K562 (cell line): ENCODE measurements at regions not wholly inside any gene's neighbourhood (a gene's known extent, or its start where the extent isn't known, plus 50 kb on each side); places are given as distances from the start of the nearest gene placed in this dataset.

Experiments
- ATAC-seq: fragments of 200-7000 bp; cut with Tn5 transposase; 3 replicates; pipeline ENCODE4 v1.9.1; 2020; ENCODE audit warnings: moderate library complexity
- BruUV-seq: library from RNA; stranded (reverse); fragments of 400-500 nt; replicated peaks from 2 replicates; lab custom pipeline; 2021; lab: Mats Ljungman, UMichigan
- CTCF ChIA-PET: fragments of 300-600 bp; formaldehyde crosslinking; extraction: SDS; loops from one replicate; lab custom pipeline; 2021; ENCODE audit warnings: low intra/inter-chr PET ratio; lab: Yijun Ruan, JAX
- POLR2A ChIA-PET: fragments of 300-600, 350-650 bp; sonication (Branson Sonifier 250); formaldehyde crosslinking; extraction: SDS; loops from one replicate; lab custom pipeline; 2021; ENCODE audit warnings: antibody characterized with exemption, inconsistent platforms; lab: Yijun Ruan, JAX
- DNase-seq, 4 experiments: peaks; one replicate each; pipeline versions ENCODE4 v3.0.0 to v3.0.0-alpha.2; 2011 to 2018; ENCODE audit warnings: low spot score in 3 of 4, mixed read lengths in 3 of 4; ENCODE audit errors: extremely low read depth in 1 of 4
- FAIRE-seq: peaks from 2 replicates; lab custom pipeline; 2011; peaks lifted over from hg19 to GRCh38; lab: Jason Lieb, UNC
- H2AFZ ChIP-seq: 2 replicates; pipeline ENCODE4 v1.6.0; 2011; ENCODE audit warnings: low read depth, low read length, control low read depth, inconsistent platforms
- H3K27ac ChIP-seq: fragments of 200-600 bp; 3 replicates; pipeline ENCODE4 v1.8.0; 2011; ENCODE audit warnings: low read depth, mild to moderate bottlenecking, control low read depth, inconsistent platforms, low read length, moderate library complexity, mixed read lengths; ENCODE audit errors: extremely low read depth
- H3K27me3 ChIP-seq, 2 experiments: fragments of 300-600 bp in 1 of 2; 2 replicates in 1 of 2; 3 replicates in 1 of 2; pipeline versions ENCODE4 v1.6.0 to v1.8.0; 2011; ENCODE audit warnings: inconsistent platforms in 2 of 2, low read length in 2 of 2, mild to moderate bottlenecking in 1 of 2, mixed read lengths in 1 of 2, moderate library complexity in 1 of 2; ENCODE audit not compliant: control insufficient read depth in 2 of 2, insufficient read depth in 2 of 2
- H3K36me3 ChIP-seq: fragments of 300-600 bp; 3 replicates; pipeline ENCODE4 v1.8.0; 2011; ENCODE audit warnings: mild to moderate bottlenecking, low read length, inconsistent platforms; ENCODE audit not compliant: control insufficient read depth, insufficient read depth
- H3K4me1 ChIP-seq, 2 experiments: fragments of 200-600 bp in 1 of 2; replicated peaks in 1 of 2; 2 replicates in 1 of 2; 3 replicates in 1 of 2; pipeline versions ENCODE4 v1.5.1 to v1.8.0; 2011; ENCODE audit warnings: inconsistent platforms in 2 of 2, low read length in 2 of 2, mild to moderate bottlenecking in 1 of 2, mixed read lengths in 1 of 2, moderate library complexity in 1 of 2; ENCODE audit not compliant: control insufficient read depth in 2 of 2, insufficient read depth in 2 of 2
- H3K4me2 ChIP-seq: 2 replicates; pipeline ENCODE4 v1.6.1; 2011; ENCODE audit warnings: low read length, control low read depth, inconsistent platforms, mixed read lengths; ENCODE audit not compliant: insufficient read depth
- H3K4me3 ChIP-seq: fragments of 200-600 bp; sonication (generic), shearing (Covaris generic); 2 replicates; pipeline ENCODE4 v1.5.1; 2016; ENCODE audit warnings: control low read depth, inconsistent platforms
- H3K79me2 ChIP-seq: fragments of 200-600 bp; 3 replicates; pipeline ENCODE4 v1.8.0; 2011; ENCODE audit warnings: low read length, inconsistent platforms; ENCODE audit not compliant: control insufficient read depth, insufficient read depth
- H3K9ac ChIP-seq, 2 experiments: 2 replicates each; pipeline versions ENCODE4 v1.6.0 to v1.6.1; 2011; ENCODE audit warnings: low read depth in 2 of 2, low read length in 2 of 2, control low read depth in 1 of 2, inconsistent platforms in 1 of 2, mild to moderate bottlenecking in 1 of 2, mixed read lengths in 1 of 2; ENCODE audit not compliant: insufficient read depth in 1 of 2
- H3K9me1 ChIP-seq: one replicate; pipeline ENCODE4 v1.6.0; 2011; ENCODE audit warnings: inconsistent platforms, mild to moderate bottlenecking, low read length, moderate library complexity; ENCODE audit not compliant: control insufficient read depth, insufficient read depth
- H3K9me3 ChIP-seq: replicated peaks from 2 replicates; pipeline ENCODE4 v1.5.1; 2011; ENCODE audit warnings: low read depth, low read length, inconsistent platforms; ENCODE audit not compliant: control insufficient read depth, insufficient read depth
- H4K20me1 ChIP-seq: replicated peaks from 2 replicates; pipeline ENCODE4 v1.6.1; 2011; ENCODE audit warnings: low read length, inconsistent platforms, mixed read lengths; ENCODE audit not compliant: control insufficient read depth, insufficient read depth
- GTF2A2 ChIP-seq: IDR thresholded peaks from 2 replicates; pipeline ENCODE4 v1.6.1; 2016; ENCODE audit warnings: mild to moderate bottlenecking, missing genetic modification characterization, missing compliant biosample characterization
- GTF2E2 ChIP-seq: fragments of 200-800 bp; sonication (Bioruptor generic); IDR thresholded peaks from 2 replicates; pipeline ENCODE4 v1.6.1; 2016; ENCODE audit warnings: missing genetic modification characterization, missing compliant biosample characterization
- JUN ChIP-seq, 2 experiments: sonication (generic) in 1 of 2; formaldehyde crosslinking in 1 of 2; IDR thresholded peaks; 2 replicates each; pipeline versions ENCODE4 v1.6.1 to v1.8.0; 2012 to 2022; ENCODE audit warnings: borderline replicate concordance in 2 of 2, mild to moderate bottlenecking in 2 of 2, improper control_type of control experiment in 1 of 2, low read depth in 1 of 2, low read length in 1 of 2, missing genetic modification reagents in 1 of 2
- NBN ChIP-seq: fragments of 450-650 bp; IDR thresholded peaks from 2 replicates; pipeline ENCODE4 v1.6.1; 2016; ENCODE audit warnings: low read depth, mild to moderate bottlenecking
- SMARCA5 ChIP-seq: fragments of 450-650 bp; IDR thresholded peaks from 2 replicates; pipeline ENCODE4 v1.6.1; 2016
- STAT5B ChIP-seq: fragments of 250-450 bp; sonication (Bioruptor Pico); IDR thresholded peaks from 2 replicates; pipeline ENCODE4 v1.8.0; 2021; ENCODE audit warnings: mild to moderate bottlenecking, inconsistent platforms
- TAF9B ChIP-seq: fragments of 450-650 bp; IDR thresholded peaks from 2 replicates; pipeline ENCODE4 v1.6.1; 2018; ENCODE audit warnings: mild to moderate bottlenecking; ENCODE audit not compliant: partially characterized antibody
- ZNF23 ChIP-seq: fragments of 250-450 bp; sonication (Bioruptor Pico); IDR thresholded peaks from 2 replicates; pipeline ENCODE4 v1.4.0; 2020; ENCODE audit warnings: mild to moderate bottlenecking
- ZNF347 ChIP-seq: fragments of 450-650 bp; formaldehyde crosslinking; IDR thresholded peaks from 2 replicates; pipeline ENCODE4 v1.4.0; 2020; ENCODE audit warnings: low read depth, mild to moderate bottlenecking, moderate library complexity
- ZNF551 ChIP-seq: fragments of 250-450 bp; sonication (Bioruptor Pico); IDR thresholded peaks from 2 replicates; pipeline ENCODE4 v1.5.0; 2021; ENCODE audit warnings: mild to moderate bottlenecking, moderate library complexity
- WGBS: fragments of 100-300 bp; shearing (Covaris generic); methylation state at CpG from one replicate; pipeline ENCODE4 v1.1.6; 2016; ENCODE audit warnings: low coverage, mixed read lengths; ENCODE audit not compliant: insufficient coverage; ENCODE audit errors: missing lambda C conversion rate; 5-methylcytosine and 5-hydroxymethylcytosine counted together
- in situ Hi-C: fragments of 300-500 bp; cut with MboI; formaldehyde crosslinking; loops from 4 replicates; pipeline ENCODE4 v1.15.0; 2018; ENCODE audit warnings: inconsistent platforms, mixed read lengths
- intact Hi-C: fragments of 100-400 bp; cut with micrococcal nuclease; formaldehyde crosslinking; loops from 2 replicates; pipeline ENCODE4 v1.14.2; 2022
- TF ChIP-seq, protein P1 (sequence below): fragments of 250-450 bp; sonication (Bioruptor Pico); IDR thresholded peaks from 2 replicates; pipeline ENCODE4 v1.8.0; 2021; ENCODE audit warnings: moderate library complexity, mild to moderate bottlenecking, inconsistent platforms
- TF ChIP-seq, protein P2 (sequence below): fragments of 250-450 bp; sonication (Bioruptor Pico); IDR thresholded peaks from 2 replicates; pipeline ENCODE4 v1.5.0; 2021; ENCODE audit warnings: mild to moderate bottlenecking, moderate library complexity

- no peak overlapping the region for H2AFZ ChIP-seq
- no peaks in the 10 kb centered on the region for H3K36me3 ChIP-seq
- POLR2A ChIA-PET, result no interaction called here
- 0 out of 2 replicates have a peak, but pooled peaks cover 1% of the 10 kb centered on the region for H3K9me3 ChIP-seq
- no peak for FAIRE-seq
- H3K27me3 ChIP-seq, result no peaks in the 10 kb centered on the region
- no peak for DNase-seq
- H3K4me2 ChIP-seq, result no peak overlapping the region
- no peaks in the 10 kb centered on the region for H3K4me1 ChIP-seq
- TF ChIP-seq TAF9B (no peak), STAT5B (no peak), SMARCA5 (no peak), GTF2E2 (tag) (no peak)
- H3K4me3 ChIP-seq, result no peak overlapping the region
- no peak for ATAC-seq
- H3K9ac ChIP-seq, result no peak overlapping the region
- intact Hi-C loops, result no loop called here
- in situ Hi-C loops, result no loop called here
- 0% methylated on average over 5 of the region's 5 CpGs for WGBS
- no peaks in the 10 kb centered on the region for H3K79me2 ChIP-seq
- no peaks in the 10 kb centered on the region for H4K20me1 ChIP-seq
- H3K27ac ChIP-seq, result no peak overlapping the region
- BruUV-seq, result no TSS peak
- H3K9me1 ChIP-seq, result no peaks in the 10 kb centered on the region
- CTCF ChIA-PET, result no interaction called here
Observed at GRCh38 chr2:53130441-53130943, 637.1 kb upstream of the CHAC2 start.

GRCh38 chr2:53129851-53130250 lies 637.8 kb upstream of the CHAC2 start:
- Histone ChIP-seq H3K9ac (no peak overlapping the region), H2AFZ (no peak overlapping the region), H3K36me3 (no peaks in the 10 kb centered on the region), H3K79me2 (no peaks in the 10 kb centered on the region), H3K9me1 (no peaks in the 10 kb centered on the region), H3K4me1 (no peaks in the 10 kb centered on the region), H3K4me3 (no peak overlapping the region), H3K27ac (no peak overlapping the region), H4K20me1 (no peaks in the 10 kb centered on the region), H3K4me2 (no peak overlapping the region), H3K9me3 (0 out of 2 replicates have a peak, but pooled peaks cover 1% of the 10 kb centered on the region), H3K27me3 (no peaks in the 10 kb centered on the region)
- BruUV-seq, result no TSS peak
- WGBS, result 0% methylated on average over 1 of the region's 1 CpG
- DNase-seq, result no peak
- intact Hi-C loops (no loop called here), in situ Hi-C loops (no loop called here)
- CTCF ChIA-PET, result no interaction called here
- FAIRE-seq, result no peak
- POLR2A ChIA-PET, result no interaction called here
- ATAC-seq, result no peak
- TF ChIP-seq ZNF551 (no peak), ZNF23 (CRISPR knock-in tag) (no peak), NBN (no peak), GTF2A2 (tag) (no peak), ZNF347 (CRISPR knock-in tag) (no peak), JUN (IDR thresholded peaks at IDR 0.05; ENCODE audit: borderline replicate concordance, low read depth, low read length) (no peak), JUN (CRISPR knock-in tag; IDR thresholded peaks at IDR 0.05; ENCODE audit: borderline replicate concordance) (no peak)
- TF ChIP-seq, protein P1, sequence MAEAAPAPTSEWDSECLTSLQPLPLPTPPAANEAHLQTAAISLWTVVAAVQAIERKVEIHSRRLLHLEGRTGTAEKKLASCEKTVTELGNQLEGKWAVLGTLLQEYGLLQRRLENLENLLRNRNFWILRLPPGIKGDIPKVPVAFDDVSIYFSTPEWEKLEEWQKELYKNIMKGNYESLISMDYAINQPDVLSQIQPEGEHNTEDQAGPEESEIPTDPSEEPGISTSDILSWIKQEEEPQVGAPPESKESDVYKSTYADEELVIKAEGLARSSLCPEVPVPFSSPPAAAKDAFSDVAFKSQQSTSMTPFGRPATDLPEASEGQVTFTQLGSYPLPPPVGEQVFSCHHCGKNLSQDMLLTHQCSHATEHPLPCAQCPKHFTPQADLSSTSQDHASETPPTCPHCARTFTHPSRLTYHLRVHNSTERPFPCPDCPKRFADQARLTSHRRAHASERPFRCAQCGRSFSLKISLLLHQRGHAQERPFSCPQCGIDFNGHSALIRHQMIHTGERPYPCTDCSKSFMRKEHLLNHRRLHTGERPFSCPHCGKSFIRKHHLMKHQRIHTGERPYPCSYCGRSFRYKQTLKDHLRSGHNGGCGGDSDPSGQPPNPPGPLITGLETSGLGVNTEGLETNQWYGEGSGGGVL (CRISPR knock-in tag), result no peak
- TF ChIP-seq, protein P2, sequence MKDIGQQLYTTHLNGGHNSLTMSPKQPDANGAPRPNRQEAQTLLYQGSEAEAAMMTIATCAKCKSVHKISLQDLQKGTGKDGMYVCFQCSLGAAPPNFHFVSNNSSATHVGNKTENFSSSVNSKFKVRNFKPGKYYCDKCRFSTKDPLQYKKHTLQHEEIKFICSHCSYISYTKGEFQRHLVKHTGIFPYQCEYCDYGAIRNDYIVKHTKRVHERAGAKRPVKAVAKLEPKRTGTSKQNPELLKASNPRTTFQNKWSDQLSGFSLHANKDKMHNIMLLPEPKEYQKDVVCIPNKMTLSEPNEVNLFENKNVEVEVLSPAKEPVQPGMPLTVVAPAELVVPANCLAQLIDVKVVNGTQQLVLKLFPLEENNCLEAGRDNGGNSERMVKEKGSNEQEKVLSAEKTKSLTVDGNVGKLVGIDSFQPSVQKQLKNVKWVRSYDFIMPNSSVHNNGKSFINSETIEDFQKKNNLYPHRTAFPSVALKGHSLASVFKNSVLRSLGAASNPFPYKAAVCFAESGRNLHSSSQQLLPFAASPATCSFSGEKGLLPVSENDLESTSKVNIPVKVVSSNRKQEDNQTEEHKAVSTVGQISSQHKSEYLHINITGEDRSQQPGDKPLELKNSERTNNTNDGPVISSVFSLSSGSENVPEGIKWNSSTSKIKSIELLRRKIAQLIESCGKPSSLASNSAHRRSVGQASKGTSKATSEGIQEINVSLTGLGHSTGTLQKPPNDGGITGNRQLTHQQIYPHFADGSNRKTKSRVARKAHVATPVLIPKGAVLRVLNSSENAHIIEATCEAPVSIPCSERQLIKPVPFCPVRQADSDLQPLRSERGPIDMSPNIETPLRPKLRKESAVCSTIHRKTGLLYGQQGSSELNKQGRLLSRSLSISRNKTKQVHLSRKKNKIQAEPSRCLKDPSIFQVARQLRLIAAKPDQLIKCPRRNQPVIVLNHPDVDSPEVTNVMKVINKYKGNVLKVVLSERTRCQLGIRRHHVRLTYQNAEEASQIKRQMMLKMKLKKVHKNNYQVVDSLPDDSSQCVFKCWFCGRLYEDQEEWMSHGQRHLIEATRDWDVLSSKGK (CRISPR knock-in tag), result no peak
